Fibroblast of lung (primary cell): ENCODE measurements at regions not wholly inside any gene's neighbourhood (a gene's known extent, or its start where the extent isn't known, plus 50 kb on each side); places are given as distances from the start of the nearest gene placed in this dataset.

Source experiments
- CTCF ChIP-seq, 2 donors: IDR thresholded peaks in 1 of 2; conservative IDR thresholded peaks in 1 of 2; 1 replicate in 1 of 2; 2 replicates in 1 of 2; pipeline ENCODE4 v1.5.1; 2011 to 2012; ENCODE audit warnings: low read length in 2 of 2, control low read depth in 1 of 2, inconsistent platforms in 1 of 2, low read depth in 1 of 2, mild to moderate bottlenecking in 1 of 2
- EZH2 ChIP-seq: IDR thresholded peaks from 2 replicates; pipeline ENCODE4 v1.5.1; 2012; ENCODE audit warnings: low read length, control low read depth, mild to moderate bottlenecking; ENCODE audit errors: missing control alignments

DNA sequence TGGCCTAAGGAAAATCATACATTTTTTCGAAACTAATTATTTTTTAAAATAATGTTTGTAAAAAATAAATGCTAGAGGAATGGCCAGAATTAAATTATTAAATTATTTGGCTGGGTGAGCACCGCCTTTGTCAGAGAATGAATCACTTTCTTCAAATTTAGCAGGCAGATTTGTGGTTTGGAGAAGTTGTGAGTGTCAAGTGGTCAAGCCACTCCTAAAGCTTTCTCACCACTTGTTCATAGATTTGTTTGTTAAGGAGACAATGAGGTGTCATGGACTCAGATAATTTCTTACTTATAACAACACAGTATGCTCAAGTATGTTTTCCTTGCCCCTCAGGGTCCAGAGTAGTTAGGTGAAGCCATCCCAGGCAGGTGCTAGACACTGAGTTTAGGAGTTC, 196.2 kb downstream of the TUSC7 start:
- no peak for TF ChIP-seq CTCF (conservative IDR thresholded peaks at IDR 0.05 in 1 of 2, IDR thresholded peaks at IDR 0.05 in 1 of 2; ENCODE audit: low read depth in 1 of 2, low read length in 2 of 2)
- TF ChIP-seq EZH2: no peak
